ENCODE measurements at regions not wholly inside any gene's neighbourhood (a gene's known extent, or its start where the extent isn't known, plus 50 kb on each side); places are given as distances from the start of the nearest gene placed in this dataset.

GRCh38 chr6:156420172-156420993, 356.8 kb upstream of the ARID1B start:
- TF ChIP-seq CTCF (IDR thresholded peaks at IDR 0.05) (no peak), POLR2AphosphoS5 (IDR thresholded peaks at IDR 0.05) (no peak), POLR2A (IDR thresholded peaks at IDR 0.05) (no peak)

All from breast epithelium (tissue), 3 donors.